Astrocyte of the cerebellum (primary cell): ENCODE measurements at regions not wholly inside any gene's neighbourhood (a gene's known extent, or its start where the extent isn't known, plus 50 kb on each side); places are given as distances from the start of the nearest gene placed in this dataset.

Experiments
- DNase-seq: peaks from one replicate; pipeline ENCODE4 v3.0.0-alpha.2; 2011; ENCODE audit warnings: low read depth
- H3K4me3 ChIP-seq: 2 replicates; pipeline ENCODE4 v1.5.1; 2011; ENCODE audit warnings: mild to moderate bottlenecking, low read depth, low read length, moderate library complexity
- in situ Hi-C: cut with HindIII; loops from 2 replicates; pipeline ENCODE4 v1.10.0; 2017; ENCODE audit warnings: low sequenced_read_pairs
- TF ChIP-seq, protein P1 (sequence below): IDR thresholded peaks from 2 replicates; pipeline ENCODE4 v1.5.1; 2012; ENCODE audit warnings: low read length, low read depth, moderate library complexity, mild to moderate bottlenecking; ENCODE audit errors: missing control alignments

DNA sequence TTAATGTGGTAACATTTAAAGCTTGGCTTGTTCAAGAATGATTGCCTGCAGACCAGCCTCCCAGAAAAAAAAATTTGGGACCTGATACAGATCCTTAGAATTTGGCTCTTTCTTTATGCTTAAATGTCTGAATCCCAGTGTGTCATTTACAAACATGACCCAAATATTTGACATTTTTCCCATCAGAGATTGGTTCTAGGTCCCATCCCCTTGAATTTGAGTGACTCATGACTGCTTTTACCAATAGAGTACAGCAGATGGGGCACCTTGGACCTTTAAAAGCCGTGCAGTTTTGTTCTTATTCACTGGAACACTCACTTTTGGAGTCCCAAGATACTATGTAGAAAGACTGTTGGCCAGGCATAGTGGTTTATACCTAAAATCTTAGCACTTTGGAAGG, 231.6 kb downstream of the ZIC1 start:
- TF ChIP-seq, protein P1, sequence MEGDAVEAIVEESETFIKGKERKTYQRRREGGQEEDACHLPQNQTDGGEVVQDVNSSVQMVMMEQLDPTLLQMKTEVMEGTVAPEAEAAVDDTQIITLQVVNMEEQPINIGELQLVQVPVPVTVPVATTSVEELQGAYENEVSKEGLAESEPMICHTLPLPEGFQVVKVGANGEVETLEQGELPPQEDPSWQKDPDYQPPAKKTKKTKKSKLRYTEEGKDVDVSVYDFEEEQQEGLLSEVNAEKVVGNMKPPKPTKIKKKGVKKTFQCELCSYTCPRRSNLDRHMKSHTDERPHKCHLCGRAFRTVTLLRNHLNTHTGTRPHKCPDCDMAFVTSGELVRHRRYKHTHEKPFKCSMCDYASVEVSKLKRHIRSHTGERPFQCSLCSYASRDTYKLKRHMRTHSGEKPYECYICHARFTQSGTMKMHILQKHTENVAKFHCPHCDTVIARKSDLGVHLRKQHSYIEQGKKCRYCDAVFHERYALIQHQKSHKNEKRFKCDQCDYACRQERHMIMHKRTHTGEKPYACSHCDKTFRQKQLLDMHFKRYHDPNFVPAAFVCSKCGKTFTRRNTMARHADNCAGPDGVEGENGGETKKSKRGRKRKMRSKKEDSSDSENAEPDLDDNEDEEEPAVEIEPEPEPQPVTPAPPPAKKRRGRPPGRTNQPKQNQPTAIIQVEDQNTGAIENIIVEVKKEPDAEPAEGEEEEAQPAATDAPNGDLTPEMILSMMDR, result no peak
- no peak for DNase-seq
- in situ Hi-C loops, result no loop called here
- H3K4me3 ChIP-seq, result no peak overlapping the region

DNA sequence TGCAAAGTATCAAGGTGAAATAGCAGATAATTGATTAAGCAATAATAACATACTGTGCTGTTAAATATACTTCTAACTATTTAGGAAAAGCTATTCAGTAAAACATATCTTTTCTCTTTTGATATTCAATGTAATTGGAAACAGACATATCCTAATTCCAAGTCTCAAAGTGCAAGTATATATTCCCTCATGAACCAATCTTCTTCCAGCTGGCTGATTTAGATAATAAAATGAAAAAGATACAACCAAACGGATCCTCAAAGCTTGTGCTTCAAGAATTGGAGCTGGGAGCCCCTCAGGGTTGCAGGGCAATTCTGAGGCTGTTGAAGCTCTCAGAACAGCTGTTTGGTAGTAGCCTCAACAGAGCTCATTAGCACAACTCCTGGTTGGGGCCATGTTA, 236.6 kb downstream of the ZIC1 start:
- no peak for DNase-seq
- H3K4me3 ChIP-seq, result no peak overlapping the region
- in situ Hi-C loops, result no loop called here
- TF ChIP-seq, protein P1, result no peak

DNA sequence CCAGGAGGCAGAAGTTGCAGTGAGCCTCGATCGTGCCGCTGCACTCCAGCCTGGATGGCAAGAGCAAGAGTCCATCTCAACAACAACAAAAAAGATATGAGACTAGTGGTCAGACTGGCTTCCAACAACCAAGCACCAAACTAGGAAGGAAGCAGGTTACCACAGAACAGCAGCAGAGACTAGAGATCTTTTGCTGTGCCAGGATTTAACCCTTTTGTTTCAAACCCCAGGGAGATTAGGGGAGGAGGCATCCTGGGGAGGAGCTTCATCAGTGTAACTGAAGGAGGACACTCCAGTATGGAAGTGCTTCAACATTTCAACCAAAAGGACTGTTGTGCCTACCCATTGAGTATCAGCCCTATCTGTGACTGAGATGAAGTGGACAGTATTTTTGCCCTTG, 240.3 kb downstream of the ZIC1 start:
- no peak overlapping the region for H3K4me3 ChIP-seq
- no peak for DNase-seq
- TF ChIP-seq, protein P1, result no peak
- in situ Hi-C loops, result no loop called here

DNA sequence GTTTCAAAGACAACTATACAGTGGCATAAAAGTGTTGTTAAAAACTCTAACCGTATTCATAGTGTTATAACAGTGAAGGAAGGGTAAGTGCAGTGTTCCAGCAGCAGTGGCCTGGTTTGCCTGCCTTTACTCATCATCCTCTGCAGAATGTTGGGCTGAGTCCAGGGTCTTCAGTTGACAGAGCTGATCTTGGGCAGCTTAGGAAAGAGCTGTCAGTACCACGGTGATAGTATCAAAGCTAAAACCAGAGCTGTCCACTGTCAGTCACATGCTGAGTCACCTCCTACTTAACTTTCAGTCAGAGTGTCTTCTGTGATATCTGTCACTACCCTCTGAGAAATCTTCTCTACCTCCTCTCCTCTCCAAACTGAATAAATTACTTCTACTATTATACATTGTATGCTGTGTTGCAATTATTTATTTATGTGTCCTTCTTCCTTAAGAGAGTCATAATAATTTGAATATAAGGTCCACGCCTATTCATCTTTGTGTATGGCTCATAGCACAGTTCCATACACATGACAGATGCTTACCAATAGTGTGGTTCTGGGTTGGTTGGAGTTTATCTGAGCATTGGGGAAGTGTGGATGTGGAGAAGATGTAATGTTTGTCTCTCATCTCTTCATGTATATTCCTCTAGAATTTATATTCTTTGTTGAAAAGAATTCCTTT, 242.1 kb downstream of the ZIC1 start:
- DNase-seq, result no peak
- H3K4me3 ChIP-seq, result no peak overlapping the region
- TF ChIP-seq, protein P1, result no peak
- in situ Hi-C loops, result no loop called here

DNA sequence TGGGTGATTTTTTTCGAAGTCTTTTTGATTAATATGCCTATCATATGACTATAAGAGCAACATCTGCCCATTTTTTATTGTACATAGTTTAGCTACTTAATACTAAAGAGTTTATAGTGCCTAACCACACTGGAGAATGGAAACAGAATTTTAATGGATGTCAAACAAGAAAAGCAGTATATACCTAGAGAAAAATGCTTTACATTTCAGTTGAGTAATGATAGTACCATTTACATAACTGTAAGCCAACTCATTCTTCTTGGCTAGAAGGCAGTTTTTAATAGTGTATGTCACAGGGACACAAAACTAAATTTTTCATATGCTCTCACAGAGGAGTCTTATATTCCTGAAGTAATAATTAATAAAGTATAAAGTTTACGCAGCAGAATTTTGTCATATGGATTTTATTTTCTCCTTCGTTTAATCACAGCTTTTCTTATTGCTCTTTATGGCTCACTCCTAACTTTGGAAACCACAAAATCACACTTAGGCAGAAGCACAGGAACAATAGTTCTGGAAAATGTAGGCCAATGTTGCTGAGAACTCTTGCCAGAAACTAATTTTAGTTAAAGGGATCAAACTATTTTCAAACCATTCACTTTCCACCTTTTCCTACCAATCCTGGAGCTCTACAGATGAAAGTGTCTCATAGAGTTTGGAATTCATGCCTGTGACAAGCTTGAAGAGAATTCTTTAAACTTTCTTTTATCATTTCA, 243.6 kb downstream of the ZIC1 start:
- DNase-seq, result peak; percentile 37
- TF ChIP-seq, protein P1, result no peak
- H3K4me3 ChIP-seq, result no peak overlapping the region
- in situ Hi-C loops, result no loop called here

DNA sequence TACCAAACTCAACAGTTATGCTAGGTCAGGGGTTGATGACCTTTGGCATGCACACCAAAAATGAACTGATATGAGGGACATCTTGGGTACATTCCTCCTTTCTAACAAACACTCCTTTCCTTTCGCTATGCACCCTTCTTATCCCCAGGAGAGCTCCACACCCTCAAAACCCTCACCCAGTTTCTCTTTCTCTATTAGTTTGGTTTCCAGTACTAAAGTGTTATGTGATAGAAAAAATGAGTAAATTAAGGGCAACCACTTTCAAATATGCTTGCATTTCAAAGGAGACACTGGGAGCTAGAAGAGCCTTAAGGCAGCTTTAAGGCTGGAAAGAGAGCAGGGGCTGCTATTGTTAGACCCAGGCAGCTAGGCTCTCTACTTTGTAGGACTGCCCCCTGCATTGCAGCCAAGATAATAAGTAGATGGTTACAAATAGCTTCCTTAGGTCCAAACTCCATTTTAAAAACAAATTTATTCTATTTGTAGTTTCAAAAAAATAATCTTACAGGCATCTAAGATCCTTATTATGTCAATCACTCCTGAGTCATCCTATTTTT, 244.3 kb downstream of the ZIC1 start:
- in situ Hi-C loops, result no loop called here
- DNase-seq, result no peak
- no peak overlapping the region for H3K4me3 ChIP-seq
- TF ChIP-seq, protein P1, result no peak
